ENCODE measurements at regions not wholly inside any gene's neighbourhood (a gene's known extent, or its start where the extent isn't known, plus 50 kb on each side); places are given as distances from the start of the nearest gene placed in this dataset.

GRCh38 chr7:101739775-101740398, 77.5 kb upstream of the CUX1 start:
- H3K79me2 ChIP-seq (ENCODE audit: insufficient read depth, low read length): no peaks in the 10 kb centered on the region
- no peaks in the 10 kb centered on the region for H4K20me1 ChIP-seq (ENCODE audit: insufficient read depth, low read length)
- no peaks in the 10 kb centered on the region for H3K36me3 ChIP-seq (ENCODE audit: insufficient read depth, low read length)
- no peak overlapping the region; the same call in 1 of the 2 replicates for H3K9ac ChIP-seq (ENCODE audit: low read length)
- peak overlapping the region; percentile 99 for H3K27ac ChIP-seq (ENCODE audit: low read depth, low read length, poor library complexity, severe bottlenecking)
- H3F3A ChIP-seq (ENCODE audit: insufficient read depth, low read length): peaks cover 11% of the 10 kb centered on the region
- H3K4me3 ChIP-seq (ENCODE audit: low read depth, low read length, poor library complexity, severe bottlenecking): no peak overlapping the region
- H3K9me3 ChIP-seq (ENCODE audit: low read length): no peaks in the 10 kb centered on the region
- H3K4me1 ChIP-seq (ENCODE audit: insufficient read depth, low read length, severe bottlenecking): peaks cover 58% of the 10 kb centered on the region
- TF ChIP-seq, protein P1, sequence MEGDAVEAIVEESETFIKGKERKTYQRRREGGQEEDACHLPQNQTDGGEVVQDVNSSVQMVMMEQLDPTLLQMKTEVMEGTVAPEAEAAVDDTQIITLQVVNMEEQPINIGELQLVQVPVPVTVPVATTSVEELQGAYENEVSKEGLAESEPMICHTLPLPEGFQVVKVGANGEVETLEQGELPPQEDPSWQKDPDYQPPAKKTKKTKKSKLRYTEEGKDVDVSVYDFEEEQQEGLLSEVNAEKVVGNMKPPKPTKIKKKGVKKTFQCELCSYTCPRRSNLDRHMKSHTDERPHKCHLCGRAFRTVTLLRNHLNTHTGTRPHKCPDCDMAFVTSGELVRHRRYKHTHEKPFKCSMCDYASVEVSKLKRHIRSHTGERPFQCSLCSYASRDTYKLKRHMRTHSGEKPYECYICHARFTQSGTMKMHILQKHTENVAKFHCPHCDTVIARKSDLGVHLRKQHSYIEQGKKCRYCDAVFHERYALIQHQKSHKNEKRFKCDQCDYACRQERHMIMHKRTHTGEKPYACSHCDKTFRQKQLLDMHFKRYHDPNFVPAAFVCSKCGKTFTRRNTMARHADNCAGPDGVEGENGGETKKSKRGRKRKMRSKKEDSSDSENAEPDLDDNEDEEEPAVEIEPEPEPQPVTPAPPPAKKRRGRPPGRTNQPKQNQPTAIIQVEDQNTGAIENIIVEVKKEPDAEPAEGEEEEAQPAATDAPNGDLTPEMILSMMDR (IDR thresholded peaks at IDR 0.05; ENCODE audit: low read length): no peak
- no peak for TF ChIP-seq EZH2 (IDR thresholded peaks at IDR 0.05; ENCODE audit: borderline replicate concordance, low read length)
- H3K27me3 ChIP-seq (ENCODE audit: insufficient read depth, low read length): no peaks in the 10 kb centered on the region
- H3K9me2 ChIP-seq (ENCODE audit: low read depth, low read length): no peaks in the 10 kb centered on the region
- peak overlapping the region; percentile 17; the same call in 1 of the 2 replicates for H3K4me2 ChIP-seq (ENCODE audit: low read length)
- no peak overlapping the region for H2AFZ ChIP-seq (ENCODE audit: low read length)

- H3K9me2 ChIP-seq (ENCODE audit: low read depth, low read length): no peaks in the 10 kb centered on the region
- H3F3A ChIP-seq (ENCODE audit: insufficient read depth, low read length): peaks cover 11% of the 10 kb centered on the region
- no peak for TF ChIP-seq EZH2 (IDR thresholded peaks at IDR 0.05; ENCODE audit: borderline replicate concordance, low read length)
- TF ChIP-seq, protein P1 (IDR thresholded peaks at IDR 0.05; ENCODE audit: low read length): no peak
- H4K20me1 ChIP-seq (ENCODE audit: insufficient read depth, low read length): no peaks in the 10 kb centered on the region
- H3K4me3 ChIP-seq (ENCODE audit: low read depth, low read length, poor library complexity, severe bottlenecking): peak overlapping the region; percentile 39
- no peaks in the 10 kb centered on the region for H3K27me3 ChIP-seq (ENCODE audit: insufficient read depth, low read length)
- H2AFZ ChIP-seq (ENCODE audit: low read length): no peak overlapping the region
- peaks cover 71% of the 10 kb centered on the region for H3K4me1 ChIP-seq (ENCODE audit: insufficient read depth, low read length, severe bottlenecking)
- peak overlapping the region; percentile 63 for H3K4me2 ChIP-seq (ENCODE audit: low read length)
- peak overlapping the region; percentile 99 for H3K27ac ChIP-seq (ENCODE audit: low read depth, low read length, poor library complexity, severe bottlenecking)
- H3K79me2 ChIP-seq (ENCODE audit: insufficient read depth, low read length): no peaks in the 10 kb centered on the region
- peak overlapping the region; percentile 62 for H3K9ac ChIP-seq (ENCODE audit: low read length)
- H3K9me3 ChIP-seq (ENCODE audit: low read length): no peaks in the 10 kb centered on the region
- H3K36me3 ChIP-seq (ENCODE audit: insufficient read depth, low read length): no peaks in the 10 kb centered on the region
Measured at GRCh38 chr7:101740981-101741725, 76.3 kb upstream of the CUX1 start.

DNA sequence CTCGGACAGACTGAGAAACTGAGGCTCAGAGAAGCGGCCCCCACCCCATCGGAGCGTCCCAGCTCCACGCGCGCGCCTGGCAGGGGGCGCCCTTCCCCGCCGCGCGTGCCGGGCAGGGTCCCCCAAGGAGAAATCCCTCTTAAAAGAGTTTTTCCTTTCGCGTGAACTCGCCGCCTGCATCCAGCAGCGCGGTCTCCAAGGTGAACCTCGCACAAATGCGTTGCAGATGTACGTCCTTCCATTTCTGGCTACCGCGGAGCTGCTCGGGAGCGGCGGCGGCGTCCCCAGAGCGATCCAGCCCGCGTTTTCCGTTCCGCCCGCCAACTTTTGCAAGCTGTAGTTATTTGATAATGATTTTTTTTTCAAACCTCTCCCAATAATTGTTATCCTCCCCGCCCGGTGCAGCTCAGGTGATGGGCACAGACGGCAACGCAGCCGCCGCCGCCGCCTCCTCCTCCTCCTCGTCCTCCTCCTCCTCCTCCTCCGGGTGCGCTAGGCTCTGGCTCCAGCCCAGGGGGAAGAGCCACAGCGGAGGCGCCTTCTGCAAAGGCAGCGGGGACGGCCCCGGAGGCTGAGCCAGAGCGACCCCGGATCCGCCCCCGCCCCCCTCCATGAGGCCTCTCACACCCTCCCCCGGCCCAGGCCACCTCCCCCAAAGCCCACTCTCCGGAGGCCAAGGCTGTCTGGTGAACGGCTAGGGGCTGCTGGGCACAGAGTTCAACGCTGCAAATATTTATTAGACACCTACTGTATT, 74.0 kb upstream of the CUX1 start:
- TF ChIP-seq, protein P1 (IDR thresholded peaks at IDR 0.05; ENCODE audit: low read length): peak; percentile 97
- TF ChIP-seq EZH2 (IDR thresholded peaks at IDR 0.05; ENCODE audit: borderline replicate concordance, low read length): no peak
- H3K9me3 ChIP-seq (ENCODE audit: low read length): no peaks in the 10 kb centered on the region
- peak overlapping the region; percentile 66 for H3K4me3 ChIP-seq (ENCODE audit: low read depth, low read length, poor library complexity, severe bottlenecking)
- peaks cover 74% of the 10 kb centered on the region for H3K4me1 ChIP-seq (ENCODE audit: insufficient read depth, low read length, severe bottlenecking)
- H3F3A ChIP-seq (ENCODE audit: insufficient read depth, low read length): peaks cover 11% of the 10 kb centered on the region
- H2AFZ ChIP-seq (ENCODE audit: low read length): no peak overlapping the region
- no peaks in the 10 kb centered on the region for H3K36me3 ChIP-seq (ENCODE audit: insufficient read depth, low read length)
- no peaks in the 10 kb centered on the region for H3K79me2 ChIP-seq (ENCODE audit: insufficient read depth, low read length)
- peak overlapping the region; percentile 75 for H3K4me2 ChIP-seq (ENCODE audit: low read length)
- no peaks in the 10 kb centered on the region for H3K27me3 ChIP-seq (ENCODE audit: insufficient read depth, low read length)
- H3K9me2 ChIP-seq (ENCODE audit: low read depth, low read length): no peaks in the 10 kb centered on the region
- peak overlapping the region; percentile 99 for H3K27ac ChIP-seq (ENCODE audit: low read depth, low read length, poor library complexity, severe bottlenecking)
- H4K20me1 ChIP-seq (ENCODE audit: insufficient read depth, low read length): no peaks in the 10 kb centered on the region
- H3K9ac ChIP-seq (ENCODE audit: low read length): peak overlapping the region; percentile 69

Data from OCI-LY1 (cell line).